ENCODE measurements at regions not wholly inside any gene's neighbourhood (a gene's known extent, or its start where the extent isn't known, plus 50 kb on each side); places are given as distances from the start of the nearest gene placed in this dataset.

DNA sequence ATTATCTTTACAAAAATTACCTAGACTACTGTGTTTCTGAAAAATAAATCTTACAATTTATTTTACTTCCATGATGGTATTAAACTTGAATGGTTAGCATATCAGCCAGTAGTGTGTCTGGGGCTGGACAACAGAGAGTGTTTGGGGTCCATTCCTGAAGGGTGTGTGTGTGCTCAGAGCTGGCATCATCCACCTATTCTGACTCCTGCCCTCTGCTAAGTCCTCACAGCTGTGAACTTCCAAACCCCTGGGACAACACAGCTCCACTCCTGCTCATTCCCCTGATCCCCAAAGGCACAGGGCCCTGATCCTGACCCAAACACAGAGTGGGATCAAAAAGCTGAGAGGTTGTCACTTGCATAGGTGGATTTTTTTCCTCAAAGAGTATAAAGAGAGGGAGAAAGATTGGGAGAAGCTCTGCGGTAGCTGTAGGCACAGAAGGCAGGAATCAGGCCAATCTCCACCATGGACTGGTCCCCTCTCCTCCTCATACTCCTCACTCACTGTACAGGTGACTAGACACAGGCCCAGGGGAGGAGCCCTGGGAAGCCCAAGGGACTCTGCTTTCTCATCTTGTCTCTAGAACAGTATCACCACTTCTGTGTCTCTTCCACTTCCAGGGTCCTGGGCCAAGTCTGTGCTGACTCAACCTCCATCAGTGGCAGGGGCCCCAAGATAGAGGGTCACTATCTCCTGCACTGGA, 55.7 kb upstream of the TOP3B start (continued):
- TF ChIP-seq, protein P1, sequence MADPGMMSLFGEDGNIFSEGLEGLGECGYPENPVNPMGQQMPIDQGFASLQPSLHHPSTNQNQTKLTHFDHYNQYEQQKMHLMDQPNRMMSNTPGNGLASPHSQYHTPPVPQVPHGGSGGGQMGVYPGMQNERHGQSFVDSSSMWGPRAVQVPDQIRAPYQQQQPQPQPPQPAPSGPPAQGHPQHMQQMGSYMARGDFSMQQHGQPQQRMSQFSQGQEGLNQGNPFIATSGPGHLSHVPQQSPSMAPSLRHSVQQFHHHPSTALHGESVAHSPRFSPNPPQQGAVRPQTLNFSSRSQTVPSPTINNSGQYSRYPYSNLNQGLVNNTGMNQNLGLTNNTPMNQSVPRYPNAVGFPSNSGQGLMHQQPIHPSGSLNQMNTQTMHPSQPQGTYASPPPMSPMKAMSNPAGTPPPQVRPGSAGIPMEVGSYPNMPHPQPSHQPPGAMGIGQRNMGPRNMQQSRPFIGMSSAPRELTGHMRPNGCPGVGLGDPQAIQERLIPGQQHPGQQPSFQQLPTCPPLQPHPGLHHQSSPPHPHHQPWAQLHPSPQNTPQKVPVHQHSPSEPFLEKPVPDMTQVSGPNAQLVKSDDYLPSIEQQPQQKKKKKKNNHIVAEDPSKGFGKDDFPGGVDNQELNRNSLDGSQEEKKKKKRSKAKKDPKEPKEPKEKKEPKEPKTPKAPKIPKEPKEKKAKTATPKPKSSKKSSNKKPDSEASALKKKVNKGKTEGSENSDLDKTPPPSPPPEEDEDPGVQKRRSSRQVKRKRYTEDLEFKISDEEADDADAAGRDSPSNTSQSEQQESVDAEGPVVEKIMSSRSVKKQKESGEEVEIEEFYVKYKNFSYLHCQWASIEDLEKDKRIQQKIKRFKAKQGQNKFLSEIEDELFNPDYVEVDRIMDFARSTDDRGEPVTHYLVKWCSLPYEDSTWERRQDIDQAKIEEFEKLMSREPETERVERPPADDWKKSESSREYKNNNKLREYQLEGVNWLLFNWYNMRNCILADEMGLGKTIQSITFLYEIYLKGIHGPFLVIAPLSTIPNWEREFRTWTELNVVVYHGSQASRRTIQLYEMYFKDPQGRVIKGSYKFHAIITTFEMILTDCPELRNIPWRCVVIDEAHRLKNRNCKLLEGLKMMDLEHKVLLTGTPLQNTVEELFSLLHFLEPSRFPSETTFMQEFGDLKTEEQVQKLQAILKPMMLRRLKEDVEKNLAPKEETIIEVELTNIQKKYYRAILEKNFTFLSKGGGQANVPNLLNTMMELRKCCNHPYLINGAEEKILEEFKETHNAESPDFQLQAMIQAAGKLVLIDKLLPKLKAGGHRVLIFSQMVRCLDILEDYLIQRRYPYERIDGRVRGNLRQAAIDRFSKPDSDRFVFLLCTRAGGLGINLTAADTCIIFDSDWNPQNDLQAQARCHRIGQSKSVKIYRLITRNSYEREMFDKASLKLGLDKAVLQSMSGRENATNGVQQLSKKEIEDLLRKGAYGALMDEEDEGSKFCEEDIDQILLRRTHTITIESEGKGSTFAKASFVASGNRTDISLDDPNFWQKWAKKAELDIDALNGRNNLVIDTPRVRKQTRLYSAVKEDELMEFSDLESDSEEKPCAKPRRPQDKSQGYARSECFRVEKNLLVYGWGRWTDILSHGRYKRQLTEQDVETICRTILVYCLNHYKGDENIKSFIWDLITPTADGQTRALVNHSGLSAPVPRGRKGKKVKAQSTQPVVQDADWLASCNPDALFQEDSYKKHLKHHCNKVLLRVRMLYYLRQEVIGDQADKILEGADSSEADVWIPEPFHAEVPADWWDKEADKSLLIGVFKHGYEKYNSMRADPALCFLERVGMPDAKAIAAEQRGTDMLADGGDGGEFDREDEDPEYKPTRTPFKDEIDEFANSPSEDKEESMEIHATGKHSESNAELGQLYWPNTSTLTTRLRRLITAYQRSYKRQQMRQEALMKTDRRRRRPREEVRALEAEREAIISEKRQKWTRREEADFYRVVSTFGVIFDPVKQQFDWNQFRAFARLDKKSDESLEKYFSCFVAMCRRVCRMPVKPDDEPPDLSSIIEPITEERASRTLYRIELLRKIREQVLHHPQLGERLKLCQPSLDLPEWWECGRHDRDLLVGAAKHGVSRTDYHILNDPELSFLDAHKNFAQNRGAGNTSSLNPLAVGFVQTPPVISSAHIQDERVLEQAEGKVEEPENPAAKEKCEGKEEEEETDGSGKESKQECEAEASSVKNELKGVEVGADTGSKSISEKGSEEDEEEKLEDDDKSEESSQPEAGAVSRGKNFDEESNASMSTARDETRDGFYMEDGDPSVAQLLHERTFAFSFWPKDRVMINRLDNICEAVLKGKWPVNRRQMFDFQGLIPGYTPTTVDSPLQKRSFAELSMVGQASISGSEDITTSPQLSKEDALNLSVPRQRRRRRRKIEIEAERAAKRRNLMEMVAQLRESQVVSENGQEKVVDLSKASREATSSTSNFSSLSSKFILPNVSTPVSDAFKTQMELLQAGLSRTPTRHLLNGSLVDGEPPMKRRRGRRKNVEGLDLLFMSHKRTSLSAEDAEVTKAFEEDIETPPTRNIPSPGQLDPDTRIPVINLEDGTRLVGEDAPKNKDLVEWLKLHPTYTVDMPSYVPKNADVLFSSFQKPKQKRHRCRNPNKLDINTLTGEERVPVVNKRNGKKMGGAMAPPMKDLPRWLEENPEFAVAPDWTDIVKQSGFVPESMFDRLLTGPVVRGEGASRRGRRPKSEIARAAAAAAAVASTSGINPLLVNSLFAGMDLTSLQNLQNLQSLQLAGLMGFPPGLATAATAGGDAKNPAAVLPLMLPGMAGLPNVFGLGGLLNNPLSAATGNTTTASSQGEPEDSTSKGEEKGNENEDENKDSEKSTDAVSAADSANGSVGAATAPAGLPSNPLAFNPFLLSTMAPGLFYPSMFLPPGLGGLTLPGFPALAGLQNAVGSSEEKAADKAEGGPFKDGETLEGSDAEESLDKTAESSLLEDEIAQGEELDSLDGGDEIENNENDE (IDR thresholded peaks at IDR 0.05; ENCODE audit: insufficient replicate concordance, low read length): no peak
- no peak for TF ChIP-seq RNF2 (IDR thresholded peaks at IDR 0.05; ENCODE audit: borderline replicate concordance, low read depth, low read length, missing control alignments, poor library complexity, severe bottlenecking)
- no peak for TF ChIP-seq POLR2A (IDR thresholded peaks at IDR 0.05; ENCODE audit: control extremely low read depth in 1 of 2, low read depth in 2 of 2, low read length in 2 of 2)
